ENCODE measurements at regions not wholly inside any gene's neighbourhood (a gene's known extent, or its start where the extent isn't known, plus 50 kb on each side); places are given as distances from the start of the nearest gene placed in this dataset.

DNA sequence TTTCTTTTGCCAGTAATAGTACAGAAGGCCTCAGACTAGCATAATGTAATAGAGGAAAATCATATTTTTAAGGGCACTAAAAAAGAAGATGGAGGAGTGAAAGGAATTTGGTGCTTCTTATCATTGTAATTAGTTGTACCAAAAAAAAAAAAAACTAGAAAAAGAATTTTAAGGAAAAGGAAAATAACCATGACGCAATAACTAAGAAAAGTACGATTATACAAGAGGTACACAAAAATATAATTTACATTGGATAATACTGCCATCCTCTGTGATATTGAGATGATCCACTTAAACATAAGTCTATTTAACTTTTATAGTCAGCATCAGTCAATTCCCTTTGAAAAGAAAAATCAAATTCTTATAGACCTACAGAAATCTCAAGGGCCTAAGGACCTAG lies 146.7 kb upstream of the IRX5 start:
- H3K4me3 ChIP-seq (ENCODE audit: control insufficient read depth, low read depth, low read length) = no peak overlapping the region
- TF ChIP-seq, protein P1, sequence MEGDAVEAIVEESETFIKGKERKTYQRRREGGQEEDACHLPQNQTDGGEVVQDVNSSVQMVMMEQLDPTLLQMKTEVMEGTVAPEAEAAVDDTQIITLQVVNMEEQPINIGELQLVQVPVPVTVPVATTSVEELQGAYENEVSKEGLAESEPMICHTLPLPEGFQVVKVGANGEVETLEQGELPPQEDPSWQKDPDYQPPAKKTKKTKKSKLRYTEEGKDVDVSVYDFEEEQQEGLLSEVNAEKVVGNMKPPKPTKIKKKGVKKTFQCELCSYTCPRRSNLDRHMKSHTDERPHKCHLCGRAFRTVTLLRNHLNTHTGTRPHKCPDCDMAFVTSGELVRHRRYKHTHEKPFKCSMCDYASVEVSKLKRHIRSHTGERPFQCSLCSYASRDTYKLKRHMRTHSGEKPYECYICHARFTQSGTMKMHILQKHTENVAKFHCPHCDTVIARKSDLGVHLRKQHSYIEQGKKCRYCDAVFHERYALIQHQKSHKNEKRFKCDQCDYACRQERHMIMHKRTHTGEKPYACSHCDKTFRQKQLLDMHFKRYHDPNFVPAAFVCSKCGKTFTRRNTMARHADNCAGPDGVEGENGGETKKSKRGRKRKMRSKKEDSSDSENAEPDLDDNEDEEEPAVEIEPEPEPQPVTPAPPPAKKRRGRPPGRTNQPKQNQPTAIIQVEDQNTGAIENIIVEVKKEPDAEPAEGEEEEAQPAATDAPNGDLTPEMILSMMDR (conservative IDR thresholded peaks at IDR 0.05; ENCODE audit: control insufficient read depth, insufficient read depth, low read depth, low read length) = no peak
- no peak for DNase-seq (ENCODE audit: low read depth)

DNA sequence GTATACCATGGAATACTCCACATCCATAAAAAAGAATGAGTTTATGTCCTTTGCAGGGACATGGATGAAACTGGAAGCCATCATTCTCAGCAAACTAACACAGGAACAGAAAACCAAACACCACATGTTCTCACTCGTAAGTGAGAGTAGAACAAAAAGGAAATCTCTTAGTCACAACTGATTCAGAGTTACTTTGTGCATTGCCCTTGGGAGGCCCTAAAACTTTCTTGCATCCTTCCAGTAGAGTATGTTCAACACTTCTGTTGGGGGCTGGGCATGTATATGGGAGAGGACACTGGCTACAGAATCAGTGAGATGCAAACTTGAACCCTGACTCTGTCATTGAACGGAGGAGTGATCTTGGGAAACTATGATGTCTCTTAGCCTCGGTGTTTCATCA lies 147.4 kb upstream of the IRX5 start:
- DNase-seq (ENCODE audit: low read depth) = no peak
- H3K4me3 ChIP-seq (ENCODE audit: control insufficient read depth, low read depth, low read length) = no peak overlapping the region
- TF ChIP-seq, protein P1 (conservative IDR thresholded peaks at IDR 0.05; ENCODE audit: control insufficient read depth, insufficient read depth, low read depth, low read length) = no peak

DNA sequence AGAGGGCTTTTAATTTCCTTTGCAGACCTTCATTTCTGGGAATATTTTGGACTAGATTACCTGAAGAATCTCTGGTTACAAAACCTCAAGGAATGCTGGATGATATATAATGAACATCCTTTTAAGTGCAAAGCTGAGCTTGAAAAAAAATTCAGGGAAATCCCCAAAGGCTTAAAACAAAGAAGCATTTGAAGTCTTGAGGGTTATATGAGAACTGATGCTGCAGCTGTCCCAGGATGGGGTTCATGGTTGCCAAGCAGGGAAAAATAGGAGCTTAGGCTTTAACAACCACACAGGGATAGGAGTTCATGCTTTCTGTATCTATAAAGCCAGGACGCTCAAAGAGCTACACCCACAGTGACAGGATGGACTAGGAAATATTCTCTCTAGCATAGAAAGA lies 150.4 kb upstream of the IRX5 start:
- DNase-seq (ENCODE audit: low read depth) = no peak
- TF ChIP-seq, protein P1 (conservative IDR thresholded peaks at IDR 0.05; ENCODE audit: control insufficient read depth, insufficient read depth, low read depth, low read length) = no peak
- H3K4me3 ChIP-seq (ENCODE audit: control insufficient read depth, low read depth, low read length) = no peak overlapping the region

DNA sequence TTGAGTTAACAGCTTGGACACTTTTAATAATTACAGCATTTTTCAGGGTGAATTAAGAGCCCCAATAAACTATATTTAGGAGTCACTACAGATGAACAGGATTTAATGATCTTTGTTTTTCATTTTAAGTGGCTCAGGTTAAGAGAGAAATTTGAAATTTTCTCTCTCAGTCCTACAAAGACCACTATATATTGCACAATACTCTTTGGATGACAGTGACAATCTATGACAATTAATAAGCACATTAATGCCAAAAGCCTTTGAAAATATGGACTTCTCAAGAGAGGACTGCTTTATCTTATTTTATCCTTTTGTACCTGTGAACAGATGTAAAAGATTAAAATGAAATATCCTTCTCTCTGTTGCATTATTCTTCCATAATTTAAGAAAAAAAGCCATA lies 151.1 kb upstream of the IRX5 start:
- DNase-seq (ENCODE audit: low read depth) = no peak
- TF ChIP-seq, protein P1 (conservative IDR thresholded peaks at IDR 0.05; ENCODE audit: control insufficient read depth, insufficient read depth, low read depth, low read length) = no peak
- H3K4me3 ChIP-seq (ENCODE audit: control insufficient read depth, low read depth, low read length) = no peak overlapping the region

DNA sequence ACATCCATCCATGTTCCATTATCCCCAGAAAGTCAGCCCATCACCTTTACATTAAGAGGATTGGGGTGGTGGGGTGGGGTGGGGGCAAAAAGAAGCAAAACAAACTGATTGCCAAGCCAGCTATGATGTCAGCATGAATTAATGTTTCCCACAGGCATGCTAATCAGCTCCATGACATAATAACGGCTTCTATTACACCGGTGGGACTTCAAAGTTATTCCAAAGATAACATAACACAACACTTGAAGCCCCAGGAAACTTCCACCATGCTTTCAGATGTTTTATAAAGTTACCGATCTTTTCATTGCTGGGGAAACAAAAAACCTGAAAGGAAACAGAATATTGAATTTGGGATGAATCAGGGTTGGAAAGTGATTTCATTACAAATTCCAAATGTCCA lies 155.9 kb upstream of the IRX5 start:
- no peak overlapping the region for H3K4me3 ChIP-seq (ENCODE audit: control insufficient read depth, low read depth, low read length)
- DNase-seq (ENCODE audit: low read depth) = no peak
- TF ChIP-seq, protein P1 (conservative IDR thresholded peaks at IDR 0.05; ENCODE audit: control insufficient read depth, insufficient read depth, low read depth, low read length) = no peak

DNA sequence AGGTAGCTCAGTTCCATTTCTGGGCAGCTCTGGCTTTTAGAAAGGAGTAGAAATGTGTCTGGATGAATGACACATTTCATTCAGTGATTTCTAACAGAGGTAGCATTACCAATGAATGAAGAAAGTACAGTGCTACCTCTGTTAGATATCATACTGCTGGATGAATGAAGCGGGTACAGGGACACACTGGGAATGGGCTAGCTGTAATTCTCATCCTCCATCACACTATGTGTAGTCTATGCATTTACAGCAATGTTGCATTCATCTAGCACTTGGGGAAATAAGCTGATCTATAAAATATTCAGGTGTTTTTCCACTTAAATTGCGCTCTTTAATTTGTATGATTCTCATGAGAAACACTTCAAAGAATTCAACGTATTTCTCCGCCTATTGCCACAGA lies 158.3 kb upstream of the IRX5 start:
- TF ChIP-seq, protein P1 (conservative IDR thresholded peaks at IDR 0.05; ENCODE audit: control insufficient read depth, insufficient read depth, low read depth, low read length) = no peak
- no peak overlapping the region for H3K4me3 ChIP-seq (ENCODE audit: control insufficient read depth, low read depth, low read length)
- DNase-seq (ENCODE audit: low read depth) = no peak

DNA sequence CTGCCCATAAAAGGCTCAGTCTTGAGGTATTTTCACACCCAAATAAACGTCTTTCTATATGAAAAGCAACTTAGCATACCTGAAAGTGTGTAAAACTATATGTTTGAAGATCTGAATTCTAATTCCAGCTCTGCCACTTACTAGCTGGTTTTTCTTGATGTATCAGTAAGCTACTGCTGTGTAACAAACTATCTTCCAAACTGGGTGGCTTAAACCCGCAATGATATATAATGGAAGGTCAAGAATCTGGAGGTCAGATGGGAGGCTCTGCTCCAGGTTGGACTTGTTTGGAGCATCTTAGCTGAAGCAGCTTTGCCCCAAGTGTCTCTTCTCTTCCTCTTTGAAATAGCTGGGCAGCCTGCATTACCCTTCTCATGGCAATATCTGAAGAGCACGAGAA lies 164.3 kb upstream of the IRX5 start:
- H3K4me3 ChIP-seq (ENCODE audit: control insufficient read depth, low read depth, low read length) = no peak overlapping the region
- TF ChIP-seq, protein P1 (conservative IDR thresholded peaks at IDR 0.05; ENCODE audit: control insufficient read depth, insufficient read depth, low read depth, low read length) = no peak
- no peak for DNase-seq (ENCODE audit: low read depth)
